ENCODE measurements at regions not wholly inside any gene's neighbourhood (a gene's known extent, or its start where the extent isn't known, plus 50 kb on each side); places are given as distances from the start of the nearest gene placed in this dataset.

- TF ChIP-seq POLR2AphosphoS5 (IDR thresholded peaks at IDR 0.05), result no peak
- TF ChIP-seq, protein P1, sequence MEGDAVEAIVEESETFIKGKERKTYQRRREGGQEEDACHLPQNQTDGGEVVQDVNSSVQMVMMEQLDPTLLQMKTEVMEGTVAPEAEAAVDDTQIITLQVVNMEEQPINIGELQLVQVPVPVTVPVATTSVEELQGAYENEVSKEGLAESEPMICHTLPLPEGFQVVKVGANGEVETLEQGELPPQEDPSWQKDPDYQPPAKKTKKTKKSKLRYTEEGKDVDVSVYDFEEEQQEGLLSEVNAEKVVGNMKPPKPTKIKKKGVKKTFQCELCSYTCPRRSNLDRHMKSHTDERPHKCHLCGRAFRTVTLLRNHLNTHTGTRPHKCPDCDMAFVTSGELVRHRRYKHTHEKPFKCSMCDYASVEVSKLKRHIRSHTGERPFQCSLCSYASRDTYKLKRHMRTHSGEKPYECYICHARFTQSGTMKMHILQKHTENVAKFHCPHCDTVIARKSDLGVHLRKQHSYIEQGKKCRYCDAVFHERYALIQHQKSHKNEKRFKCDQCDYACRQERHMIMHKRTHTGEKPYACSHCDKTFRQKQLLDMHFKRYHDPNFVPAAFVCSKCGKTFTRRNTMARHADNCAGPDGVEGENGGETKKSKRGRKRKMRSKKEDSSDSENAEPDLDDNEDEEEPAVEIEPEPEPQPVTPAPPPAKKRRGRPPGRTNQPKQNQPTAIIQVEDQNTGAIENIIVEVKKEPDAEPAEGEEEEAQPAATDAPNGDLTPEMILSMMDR (IDR thresholded peaks at IDR 0.05), result no peak
These were observed 233.4 kb downstream of the NDUFA10 start for GRCh38 chr2:239791526-239792404.
